ENCODE measurements at regions not wholly inside any gene's neighbourhood (a gene's known extent, or its start where the extent isn't known, plus 50 kb on each side); places are given as distances from the start of the nearest gene placed in this dataset.

DNA sequence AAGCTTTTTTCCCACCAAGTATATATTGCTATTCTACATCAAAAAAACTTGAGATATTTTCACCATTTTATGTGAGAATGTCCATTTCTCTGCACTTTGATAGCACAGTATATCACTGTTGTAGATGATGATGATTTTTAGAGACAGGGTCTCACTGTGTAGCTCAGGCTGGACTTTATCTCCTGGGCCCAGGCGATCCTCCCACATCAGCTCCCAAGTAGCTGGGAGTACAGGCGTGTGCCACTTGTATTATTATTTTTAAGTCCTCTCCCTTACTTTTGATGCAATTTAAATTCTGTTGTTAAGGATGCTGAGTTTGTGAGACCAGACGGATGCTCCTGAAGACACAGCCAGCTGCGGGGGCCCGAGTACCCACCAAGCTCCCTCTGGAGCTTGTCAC is 326.8 kb downstream of the QKI start:
- TF ChIP-seq, protein P1, sequence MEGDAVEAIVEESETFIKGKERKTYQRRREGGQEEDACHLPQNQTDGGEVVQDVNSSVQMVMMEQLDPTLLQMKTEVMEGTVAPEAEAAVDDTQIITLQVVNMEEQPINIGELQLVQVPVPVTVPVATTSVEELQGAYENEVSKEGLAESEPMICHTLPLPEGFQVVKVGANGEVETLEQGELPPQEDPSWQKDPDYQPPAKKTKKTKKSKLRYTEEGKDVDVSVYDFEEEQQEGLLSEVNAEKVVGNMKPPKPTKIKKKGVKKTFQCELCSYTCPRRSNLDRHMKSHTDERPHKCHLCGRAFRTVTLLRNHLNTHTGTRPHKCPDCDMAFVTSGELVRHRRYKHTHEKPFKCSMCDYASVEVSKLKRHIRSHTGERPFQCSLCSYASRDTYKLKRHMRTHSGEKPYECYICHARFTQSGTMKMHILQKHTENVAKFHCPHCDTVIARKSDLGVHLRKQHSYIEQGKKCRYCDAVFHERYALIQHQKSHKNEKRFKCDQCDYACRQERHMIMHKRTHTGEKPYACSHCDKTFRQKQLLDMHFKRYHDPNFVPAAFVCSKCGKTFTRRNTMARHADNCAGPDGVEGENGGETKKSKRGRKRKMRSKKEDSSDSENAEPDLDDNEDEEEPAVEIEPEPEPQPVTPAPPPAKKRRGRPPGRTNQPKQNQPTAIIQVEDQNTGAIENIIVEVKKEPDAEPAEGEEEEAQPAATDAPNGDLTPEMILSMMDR (IDR thresholded peaks at IDR 0.05; ENCODE audit: insufficient read depth, missing control alignments) = no peak
- FAIRE-seq = no peak
- DNase-seq (ENCODE audit: insufficient read length, low spot score) = no peak

DNA sequence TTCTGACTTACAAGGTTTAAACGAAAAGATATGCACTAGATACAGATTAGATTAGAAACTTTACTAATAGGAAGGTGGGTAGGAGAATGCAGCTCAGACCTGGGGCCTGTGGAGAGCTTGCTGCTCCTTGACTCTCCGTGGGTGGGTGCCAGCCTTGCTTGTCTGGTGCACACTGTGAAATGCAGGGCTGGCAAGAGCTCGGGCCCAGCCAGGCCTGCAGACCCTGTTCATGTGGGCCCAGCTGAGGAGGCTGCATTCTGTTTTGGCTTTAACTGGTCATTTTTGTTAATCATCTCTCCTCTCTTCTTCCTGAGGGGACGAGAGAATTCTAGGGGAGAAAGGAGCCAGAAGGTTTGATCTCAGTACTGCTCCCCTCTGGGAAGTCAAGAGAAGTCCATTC is 325.4 kb downstream of the QKI start:
- FAIRE-seq (no peak), DNase-seq (ENCODE audit: insufficient read length, low spot score) (no peak)
- TF ChIP-seq, protein P1 (IDR thresholded peaks at IDR 0.05; ENCODE audit: insufficient read depth, missing control alignments) = no peak

DNA sequence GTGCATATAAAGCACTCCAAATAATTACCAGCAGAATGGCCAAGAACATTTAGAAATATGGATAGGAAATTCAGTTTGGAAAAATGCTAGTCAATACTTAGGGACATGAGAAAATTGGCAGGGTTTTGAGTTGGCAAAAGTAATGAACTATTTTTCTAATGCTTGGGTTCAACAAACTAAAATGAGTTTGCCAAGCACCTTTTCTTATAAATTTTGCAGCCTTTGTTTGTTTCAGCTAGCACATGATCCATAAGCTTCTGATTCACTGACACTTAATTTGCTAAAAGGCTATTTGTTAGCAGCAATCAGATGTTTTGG is 324.8 kb downstream of the QKI start:
- DNase-seq (ENCODE audit: insufficient read length, low spot score) (no peak), FAIRE-seq (no peak)
- TF ChIP-seq, protein P1 (IDR thresholded peaks at IDR 0.05; ENCODE audit: insufficient read depth, missing control alignments) = no peak

DNA sequence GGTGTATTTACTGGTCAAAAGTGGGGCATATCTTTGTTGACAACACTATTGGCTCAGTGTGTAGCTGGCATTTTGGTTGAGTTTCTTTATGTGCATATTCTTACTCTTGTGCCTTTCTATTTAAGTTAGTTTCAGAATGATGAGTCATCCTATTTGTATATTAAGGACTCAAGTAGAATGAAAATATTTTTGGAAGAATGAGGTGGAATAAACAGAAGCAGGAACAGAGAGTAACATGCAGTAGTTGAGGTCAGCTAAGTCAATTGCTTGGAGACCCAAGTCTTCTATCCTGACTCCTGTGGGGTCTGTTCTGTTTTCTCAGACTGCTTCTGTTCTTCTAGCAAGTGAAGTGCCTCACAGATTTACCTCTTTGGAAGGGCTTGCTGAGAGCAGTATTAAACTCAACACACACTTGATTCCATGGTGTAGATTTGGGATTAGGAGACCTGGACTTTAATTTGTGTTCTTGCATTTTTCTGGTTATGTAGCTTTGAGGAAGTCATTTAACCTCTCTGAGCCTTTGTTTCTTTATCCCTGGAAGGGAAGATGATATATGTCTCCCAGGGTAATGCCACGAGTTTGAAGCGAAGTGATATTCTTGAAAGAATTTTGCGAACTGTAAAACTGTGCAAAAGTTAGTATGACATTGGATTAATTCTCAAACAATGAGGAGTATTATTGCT is 324.3 kb downstream of the QKI start:
- DNase-seq (ENCODE audit: insufficient read length, low spot score) (no peak), FAIRE-seq (no peak)
- TF ChIP-seq, protein P1 (IDR thresholded peaks at IDR 0.05; ENCODE audit: insufficient read depth, missing control alignments) = no peak

DNA sequence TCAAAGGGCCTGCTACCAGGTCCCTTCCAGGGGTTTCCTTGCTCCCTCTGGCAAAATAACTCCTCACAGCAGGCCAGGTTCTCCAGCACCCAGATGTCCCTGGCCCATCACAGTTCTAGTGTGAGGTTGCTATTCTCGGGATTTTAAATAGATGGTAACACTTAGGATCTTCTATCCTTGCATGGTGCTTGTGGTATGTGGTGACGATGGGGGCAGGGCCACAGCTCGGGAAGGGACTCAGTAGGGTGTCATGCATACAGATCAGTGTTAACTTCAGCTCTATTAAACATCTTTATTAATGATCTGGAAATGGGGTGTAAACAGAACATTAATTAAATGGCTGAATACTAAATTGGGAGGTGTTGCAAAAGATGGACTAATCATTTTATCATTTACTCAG is 323.8 kb downstream of the QKI start:
- TF ChIP-seq, protein P1 (IDR thresholded peaks at IDR 0.05; ENCODE audit: insufficient read depth, missing control alignments) = no peak
- DNase-seq (ENCODE audit: insufficient read length, low spot score) (no peak), FAIRE-seq (no peak)

DNA sequence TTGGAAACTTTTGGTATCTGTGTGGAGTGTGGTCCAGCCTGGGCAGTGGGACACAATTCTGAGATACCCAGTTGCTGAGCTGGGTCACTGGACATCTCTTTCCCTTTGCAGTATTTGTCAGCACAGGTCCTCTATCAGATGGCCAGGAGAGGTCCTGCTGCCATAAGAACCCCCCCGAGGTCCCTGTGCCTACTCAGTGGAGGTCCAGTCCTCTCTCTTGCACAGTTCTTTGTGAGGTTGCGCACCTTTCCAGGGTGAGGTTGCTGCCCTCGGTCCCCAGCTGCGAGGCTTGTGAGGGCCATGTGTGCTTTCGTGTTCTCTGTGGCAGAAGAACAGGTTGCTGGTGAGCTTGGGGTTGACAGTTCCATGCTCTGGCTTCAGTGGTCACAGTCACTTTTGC is 320.6 kb downstream of the QKI start:
- no peak for FAIRE-seq

DNA sequence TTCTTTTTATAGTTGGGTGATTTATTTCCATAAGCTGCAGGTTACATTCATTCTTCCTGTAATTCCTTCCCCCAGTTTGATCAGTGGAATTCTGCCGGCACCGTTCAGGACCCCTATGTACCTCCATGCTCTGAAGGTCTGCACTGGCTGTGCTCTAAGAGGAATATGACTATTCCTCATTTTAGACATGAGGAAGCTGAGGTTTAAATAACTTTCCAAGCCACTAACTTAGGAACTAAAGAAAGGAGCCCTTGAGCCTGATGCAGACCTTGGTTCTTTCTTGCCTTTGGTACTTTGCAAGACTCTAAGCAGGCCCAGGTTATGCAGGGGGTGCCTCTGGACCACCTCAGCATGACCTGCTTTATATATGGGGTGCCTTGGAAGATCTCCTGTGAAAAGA is 318.5 kb downstream of the QKI start:
- TF ChIP-seq, protein P1 (IDR thresholded peaks at IDR 0.05; ENCODE audit: insufficient read depth, missing control alignments) = no peak
- FAIRE-seq (no peak), DNase-seq (ENCODE audit: insufficient read length, low spot score) (no peak)

More for the DNA sequence above, 320.6 kb downstream of the QKI start:
- DNase-seq (ENCODE audit: insufficient read length, low spot score) = no peak
- TF ChIP-seq, protein P1 (IDR thresholded peaks at IDR 0.05; ENCODE audit: insufficient read depth, missing control alignments) = no peak
